Esophagus (tissue), 2 donors: ENCODE measurements at regions not wholly inside any gene's neighbourhood (a gene's known extent, or its start where the extent isn't known, plus 50 kb on each side); places are given as distances from the start of the nearest gene placed in this dataset.

Source experiments
- H3K27ac ChIP-seq, 2 donors: one replicate each; pipeline ENCODE4 v1.5.1; 2013; ENCODE audit warnings: low read depth in 2 of 2, mild to moderate bottlenecking in 2 of 2, inconsistent platforms in 1 of 2, low read length in 1 of 2, moderate library complexity in 1 of 2
- H3K27me3 ChIP-seq, 2 donors: one replicate each; pipeline ENCODE4 v1.6.1; 2013; ENCODE audit warnings: low read length in 2 of 2, control low read depth in 1 of 2, mild to moderate bottlenecking in 1 of 2; ENCODE audit not compliant: insufficient read depth in 2 of 2, control insufficient read depth in 1 of 2
- H3K36me3 ChIP-seq, 2 donors: one replicate each; pipeline ENCODE4 v1.6.1; 2013; ENCODE audit warnings: low read length in 1 of 2; ENCODE audit not compliant: control insufficient read depth in 2 of 2, insufficient read depth in 2 of 2
- H3K4me1 ChIP-seq, 2 donors: one replicate each; pipeline ENCODE4 v1.6.1; 2013; ENCODE audit warnings: low read length in 1 of 2; ENCODE audit not compliant: control insufficient read depth in 2 of 2, insufficient read depth in 2 of 2
- H3K4me3 ChIP-seq, 2 donors: one replicate each; pipeline ENCODE4 v1.5.1; 2013; ENCODE audit warnings: low read length in 2 of 2, mild to moderate bottlenecking in 2 of 2, low read depth in 1 of 2, moderate library complexity in 1 of 2
- H3K9me3 ChIP-seq, 2 donors: one replicate each; pipeline ENCODE4 v1.6.1; 2013; ENCODE audit warnings: mild to moderate bottlenecking in 2 of 2, low read depth in 1 of 2, low read length in 1 of 2, moderate library complexity in 1 of 2; ENCODE audit not compliant: control insufficient read depth in 2 of 2, insufficient read depth in 1 of 2
- WGBS, 2 donors: extraction: QIAGEN DNeasy Blood & Tissue Kit; methylation state at CpG; one replicate each; pipeline ENCODE4 v1.1.7; 2013; 5-methylcytosine and 5-hydroxymethylcytosine counted together
- donor health status: healthy with polysubstance abuse.
- donor health status: Bipolar disorder and iron deficiency.

DNA sequence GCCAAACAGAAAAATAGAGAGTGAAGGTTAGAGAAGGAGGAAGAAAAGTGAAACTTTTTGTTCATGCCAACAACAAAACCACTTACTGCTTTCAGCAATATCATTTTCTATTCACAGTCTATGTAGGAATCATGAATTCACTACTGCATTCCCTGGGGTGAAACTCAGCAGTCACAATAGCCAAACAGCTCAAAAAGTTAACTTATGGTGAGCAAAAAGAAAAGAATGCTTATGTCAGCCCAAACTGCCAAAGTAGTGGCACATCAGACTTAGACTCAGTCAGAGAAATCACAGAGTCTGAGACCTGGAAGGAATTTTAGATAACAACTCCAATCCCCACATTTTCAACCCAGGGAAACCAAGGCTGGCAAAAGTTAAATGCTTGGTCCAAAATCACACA lies 238.7 kb upstream of the TMCO5A start:
- Histone ChIP-seq H3K27me3 (no peaks in the 10 kb centered on the region), H3K4me3 (no peak overlapping the region), H3K9me3 (peaks cover 0 to 2% of the 10 kb centered on the region in 2 donors), H3K4me1 (no peaks in the 10 kb centered on the region), H3K27ac (no peak overlapping the region), H3K36me3 (no peaks in the 10 kb centered on the region)

DNA sequence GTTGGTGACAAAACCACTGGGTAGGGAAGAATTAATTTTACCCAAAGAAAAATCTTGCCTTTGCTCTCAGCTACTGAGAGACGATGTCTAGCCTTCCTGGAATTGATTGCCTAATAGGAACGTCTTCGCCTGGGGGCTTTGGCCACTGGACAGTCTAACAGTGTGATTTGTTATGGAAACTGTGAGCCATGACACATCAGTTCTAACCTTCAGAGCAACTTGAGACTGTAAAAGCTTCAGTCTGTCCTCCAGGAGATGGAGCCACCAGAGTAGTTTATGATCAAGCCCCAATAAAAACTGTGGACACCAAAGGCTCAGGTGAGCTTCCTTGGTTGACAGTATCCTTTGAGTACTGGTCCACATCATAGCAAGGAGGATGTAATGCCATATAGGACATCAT lies 235.8 kb upstream of the TMCO5A start:
- Histone ChIP-seq H3K4me3 (no peak overlapping the region), H3K27ac (no peak overlapping the region), H3K9me3 (peaks cover 0 to 2% of the 10 kb centered on the region in 2 donors), H3K27me3 (no peaks in the 10 kb centered on the region), H3K4me1 (no peaks in the 10 kb centered on the region), H3K36me3 (no peaks in the 10 kb centered on the region)
- WGBS, 2 donors, result 83 to 85% methylated on average over 3 of the region's 3 CpGs

DNA sequence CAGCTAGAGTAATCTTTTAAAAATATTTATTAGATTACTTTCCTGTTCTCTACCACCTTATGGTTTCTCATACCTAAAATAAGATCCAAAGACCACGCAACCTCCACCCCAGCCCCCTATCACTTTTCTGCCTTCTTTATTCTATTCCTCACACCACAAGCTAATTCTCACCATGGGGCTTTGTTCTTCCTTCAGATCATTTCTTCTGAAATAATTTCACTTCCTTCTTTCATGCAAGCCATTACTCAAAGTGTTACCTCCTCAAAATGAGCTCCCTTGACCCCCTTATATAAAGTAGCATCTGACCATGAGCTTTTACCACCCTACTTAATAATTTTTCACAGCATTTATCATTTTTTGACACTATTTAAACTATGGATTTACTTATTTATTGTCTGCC lies 233.2 kb upstream of the TMCO5A start:
- WGBS, 2 donors, result 86 to 88% methylated on average over 1 of the region's 1 CpG

DNA sequence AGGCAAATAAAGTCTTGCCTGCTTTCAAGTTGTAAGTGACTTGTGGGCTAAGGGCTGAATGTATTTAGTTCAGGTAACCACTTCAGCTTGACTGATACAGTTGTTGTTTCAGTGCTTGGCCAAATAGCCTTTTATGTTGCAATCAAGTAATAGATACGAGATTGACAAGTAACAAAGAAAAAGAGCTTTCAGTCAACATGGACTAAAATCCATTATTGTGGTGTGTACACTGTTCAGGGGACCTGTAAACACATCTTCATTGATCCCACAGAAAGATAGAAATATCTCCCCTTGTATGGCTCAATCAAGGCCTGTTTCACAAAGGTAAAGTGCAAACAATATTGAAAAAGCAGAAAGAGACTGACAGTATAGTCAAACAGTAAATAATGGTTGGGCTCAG lies 224.8 kb upstream of the TMCO5A start:
- Histone ChIP-seq H3K4me1 (no peaks in the 10 kb centered on the region), H3K36me3 (no peaks in the 10 kb centered on the region), H3K27me3 (no peaks in the 10 kb centered on the region), H3K27ac (no peak overlapping the region), H3K4me3 (no peak overlapping the region), H3K9me3 (peaks cover 2 to 3% of the 10 kb centered on the region in 2 donors)
- WGBS, 2 donors, result 52 to 56% methylated on average over 1 of the region's 1 CpG

More for the DNA sequence above, 233.2 kb upstream of the TMCO5A start:
- Histone ChIP-seq H3K36me3 (no peaks in the 10 kb centered on the region), H3K9me3 (peaks cover 0 to 2% of the 10 kb centered on the region in 2 donors), H3K4me1 (no peaks in the 10 kb centered on the region), H3K27ac (no peak overlapping the region), H3K4me3 (no peak overlapping the region), H3K27me3 (no peaks in the 10 kb centered on the region)

DNA sequence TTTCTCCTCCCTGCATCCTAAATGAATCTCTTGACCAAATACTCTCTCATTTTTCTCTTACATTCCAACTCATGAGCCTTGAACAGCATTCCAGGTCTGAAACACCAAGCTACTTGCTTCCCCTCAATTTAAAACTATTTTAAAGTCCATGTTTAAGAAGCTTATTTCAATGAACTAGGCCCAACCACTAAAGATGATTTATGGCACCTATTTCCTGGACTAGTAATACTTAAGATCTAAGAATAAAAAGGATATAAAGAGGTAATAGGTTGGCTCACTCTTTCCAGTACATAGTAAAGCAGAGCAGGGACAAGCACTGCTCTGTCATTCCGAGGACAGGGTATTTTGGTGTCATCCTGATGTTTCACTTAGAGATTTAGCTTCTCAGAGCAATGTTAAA lies 219.3 kb upstream of the TMCO5A start:
- Histone ChIP-seq H3K27ac (no peak overlapping the region), H3K4me1 (no peaks in the 10 kb centered on the region), H3K36me3 (no peaks in the 10 kb centered on the region), H3K9me3 (peaks cover 2 to 3% of the 10 kb centered on the region in 2 donors), H3K27me3 (no peaks in the 10 kb centered on the region), H3K4me3 (no peak overlapping the region)
- 76 to 79% methylated on average over 1 of the region's 1 CpG for WGBS, 2 donors

DNA sequence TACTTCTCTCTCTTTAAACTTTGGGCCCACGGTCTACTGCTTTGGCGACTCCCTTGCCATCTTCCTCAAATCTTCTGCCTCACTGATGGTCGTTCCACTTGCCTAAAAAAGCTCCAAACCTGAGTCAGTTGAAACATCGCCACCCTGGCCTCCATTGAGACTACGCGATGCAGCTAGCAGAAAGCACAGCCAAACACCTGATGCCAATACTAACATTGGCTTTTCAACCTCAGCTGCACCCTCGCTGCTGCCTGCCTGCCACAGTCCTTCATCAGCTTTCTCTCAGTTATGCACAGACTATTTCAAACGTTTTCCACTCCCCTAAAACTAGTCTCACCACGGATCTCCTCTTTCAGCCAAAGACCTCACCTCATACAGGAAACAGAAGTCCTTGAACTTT lies 214.2 kb upstream of the TMCO5A start:
- Histone ChIP-seq H3K4me1 (no peaks in the 10 kb centered on the region), H3K4me3 (no peak overlapping the region), H3K9me3 (no peaks in the 10 kb centered on the region), H3K27me3 (no peaks in the 10 kb centered on the region), H3K36me3 (no peaks in the 10 kb centered on the region), H3K27ac (no peak overlapping the region)
- WGBS, 2 donors, result 71 to 79% methylated on average over 9 of the region's 9 CpGs

DNA sequence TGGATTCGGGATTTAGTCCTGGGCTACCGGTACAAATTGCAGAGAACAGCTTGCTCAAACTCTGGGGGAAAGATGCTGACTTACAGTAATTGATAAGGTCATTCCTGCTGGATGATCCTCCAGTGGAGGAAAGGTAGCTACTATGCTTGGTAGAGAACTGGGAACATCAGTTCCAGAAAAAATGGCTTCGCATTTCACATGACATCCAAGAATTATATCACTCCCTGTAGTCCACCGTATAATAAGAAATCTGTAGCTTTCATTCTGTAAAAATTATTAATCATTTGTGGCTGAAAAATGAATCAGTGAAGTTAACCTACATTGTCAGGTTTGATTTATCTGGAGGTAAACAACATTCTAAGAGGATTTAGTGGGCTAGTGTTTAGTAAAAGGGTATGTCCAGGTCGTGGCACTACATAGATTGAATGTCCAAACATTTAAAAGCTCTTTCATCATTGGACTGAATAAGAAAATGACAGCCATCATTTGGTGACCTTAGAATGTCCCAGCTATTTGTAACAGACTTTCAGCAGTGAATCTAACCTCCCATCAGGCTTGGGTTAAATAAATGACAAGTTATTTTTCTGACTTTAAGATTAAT lies 203.2 kb upstream of the TMCO5A start:
- WGBS, 2 donors, result 63 to 71% methylated on average over 5 of the region's 5 CpGs
- H3K36me3 ChIP-seq, result no peaks in the 10 kb centered on the region
- H3K27ac ChIP-seq, result no peak overlapping the region
- H3K4me1 ChIP-seq, result no peaks in the 10 kb centered on the region
- no peaks in the 10 kb centered on the region for H3K27me3 ChIP-seq
- no peak overlapping the region for H3K4me3 ChIP-seq
- no peaks in the 10 kb centered on the region for H3K9me3 ChIP-seq

DNA sequence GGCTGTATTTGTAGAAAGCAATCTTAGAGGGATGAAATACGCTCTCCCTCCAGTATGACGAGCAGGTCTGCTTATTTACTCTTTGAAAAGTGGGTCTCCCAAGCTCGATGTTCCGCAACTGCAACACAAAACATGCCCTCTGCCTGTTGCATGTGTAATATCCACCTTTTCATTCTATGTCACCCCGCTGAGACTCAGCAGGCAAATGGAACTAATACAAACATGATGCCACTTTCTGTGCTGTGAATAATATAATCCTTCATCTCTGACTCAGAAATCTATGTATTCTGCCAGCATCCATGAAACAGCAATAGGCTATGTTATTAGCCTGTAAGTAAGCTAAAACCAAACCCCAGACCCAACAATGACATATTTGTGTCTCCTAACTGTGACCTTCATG lies 200.8 kb upstream of the TMCO5A start:
- Histone ChIP-seq H3K27ac (no peak overlapping the region), H3K36me3 (no peaks in the 10 kb centered on the region), H3K4me3 (no peak overlapping the region), H3K27me3 (peaks cover 0 to 2% of the 10 kb centered on the region in 2 donors), H3K9me3 (no peaks in the 10 kb centered on the region), H3K4me1 (no peaks in the 10 kb centered on the region)
- 85 to 87% methylated on average over 5 of the region's 5 CpGs for WGBS, 2 donors

DNA sequence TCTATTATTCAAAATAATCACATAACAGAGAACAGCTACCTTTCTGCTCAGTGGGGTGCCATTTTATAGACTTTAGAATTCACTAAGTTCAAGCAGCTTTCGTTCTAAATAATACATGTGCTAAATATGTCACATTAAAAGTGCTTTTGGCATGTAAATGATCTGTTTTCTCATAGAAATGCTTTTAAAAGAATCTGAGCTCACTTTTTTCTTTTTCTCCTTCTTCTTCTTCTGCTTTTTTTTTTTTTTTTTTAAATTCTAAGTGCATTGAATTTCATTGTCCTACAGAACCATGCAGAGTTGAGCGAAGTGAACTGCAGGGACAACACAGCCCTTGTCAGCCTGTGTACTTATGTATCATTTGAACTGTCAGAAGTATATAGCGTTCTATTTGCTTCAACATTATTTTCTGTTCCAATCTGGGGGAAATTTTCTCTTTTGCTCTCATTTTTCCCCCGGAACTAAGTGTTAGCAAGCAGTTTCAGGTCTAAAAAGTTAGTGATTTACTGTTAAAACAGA lies 193.8 kb upstream of the TMCO5A start:
- Histone ChIP-seq H3K4me1 (no peaks in the 10 kb centered on the region), H3K36me3 (no peaks in the 10 kb centered on the region), H3K4me3 (no peak overlapping the region), H3K27me3 (peaks cover 0 to 2% of the 10 kb centered on the region in 2 donors), H3K9me3 (peaks cover 0 to 7% of the 10 kb centered on the region in 2 donors), H3K27ac (no peak overlapping the region)
- WGBS, 2 donors, result 50 to 61% methylated on average over 4 of the region's 4 CpGs

DNA sequence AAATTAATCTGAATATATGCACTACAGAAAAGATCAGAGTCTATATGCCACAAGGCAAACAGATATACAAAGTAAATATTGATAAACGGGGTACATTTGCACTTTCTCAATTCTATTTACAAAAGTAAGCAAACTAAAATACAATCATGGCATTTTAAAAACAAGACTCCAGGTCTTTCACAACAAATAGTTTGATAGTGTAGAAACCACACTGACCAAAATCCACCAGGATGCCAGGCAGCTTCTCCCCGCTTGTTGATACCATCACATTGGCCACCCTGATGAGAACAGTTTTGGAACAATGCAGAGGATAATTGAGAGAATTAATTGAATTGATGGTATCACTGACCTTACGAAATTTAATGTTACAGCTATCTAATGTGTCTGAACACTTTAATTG lies 190.6 kb upstream of the TMCO5A start:
- 74 to 81% methylated on average over 3 of the region's 3 CpGs for WGBS, 2 donors
- H3K4me3 ChIP-seq, result no peak overlapping the region
- H3K27ac ChIP-seq, result no peak overlapping the region
- H3K27me3 ChIP-seq, result no peaks in the 10 kb centered on the region
- peaks cover 0 to 7% of the 10 kb centered on the region in 2 donors for H3K9me3 ChIP-seq
- H3K4me1 ChIP-seq, result no peaks in the 10 kb centered on the region
- no peaks in the 10 kb centered on the region for H3K36me3 ChIP-seq
